Neural cell (in vitro differentiated cells): ENCODE measurements at regions not wholly inside any gene's neighbourhood (a gene's known extent, or its start where the extent isn't known, plus 50 kb on each side); places are given as distances from the start of the nearest gene placed in this dataset.

Source experiments
- H2AFZ ChIP-seq: fragments of 200-600, 300-800 bp; sonication (generic), shearing (Covaris generic); 2 replicates; pipeline ENCODE4 v1.6.0; 2014; ENCODE audit warnings: low read depth, mild to moderate bottlenecking, antibody characterized with exemption, low read length, moderate library complexity
- H3F3A ChIP-seq: fragments of 200-600 bp; shearing (Covaris generic); 2 replicates; pipeline ENCODE4 v1.6.1; 2016; ENCODE audit warnings: mild to moderate bottlenecking, moderate library complexity, mixed read lengths, antibody characterized with exemption, low read length; ENCODE audit not compliant: insufficient read depth, poor library complexity, severe bottlenecking
- H3K27ac ChIP-seq: fragments of 200-600, 300-800 bp; sonication (generic), shearing (Covaris generic); 2 replicates; pipeline ENCODE4 v1.5.1; 2014; ENCODE audit warnings: mild to moderate bottlenecking, low read length, moderate library complexity
- H3K27me3 ChIP-seq: fragments of 300-800, 200-600 bp; sonication (generic), shearing (Covaris generic); 2 replicates; pipeline ENCODE4 v1.6.0; 2014; ENCODE audit warnings: mild to moderate bottlenecking, low read depth, low read length, moderate library complexity; ENCODE audit not compliant: insufficient read depth
- H3K36me3 ChIP-seq: fragments of 300-800, 200-600 bp; sonication (generic), shearing (Covaris generic); 2 replicates; pipeline ENCODE4 v1.5.1; 2014; ENCODE audit warnings: mild to moderate bottlenecking, antibody characterized with exemption, low read length, moderate library complexity; ENCODE audit not compliant: insufficient read depth
- H3K4me2 ChIP-seq: fragments of 300-800, 200-600 bp; sonication (generic), shearing (Covaris generic); 2 replicates; pipeline ENCODE4 v1.6.0; 2014; ENCODE audit warnings: mild to moderate bottlenecking, low read length
- H3K4me3 ChIP-seq: fragments of 300-800, 200-600 bp; sonication (generic), shearing (Covaris generic); 2 replicates; pipeline ENCODE4 v1.5.1; 2014; ENCODE audit warnings: mild to moderate bottlenecking, low read length, moderate library complexity
- H3K79me2 ChIP-seq: fragments of 200-600 bp; shearing (Covaris generic); replicated peaks from 2 replicates; pipeline ENCODE4 v1.6.0; 2014; ENCODE audit warnings: mild to moderate bottlenecking, low read length, moderate library complexity; ENCODE audit not compliant: insufficient read depth
- H3K9ac ChIP-seq: fragments of 300-800, 200-600 bp; sonication (generic), shearing (Covaris generic); 2 replicates; pipeline ENCODE4 v1.6.1; 2016; ENCODE audit warnings: mild to moderate bottlenecking, low read length, mixed read lengths
- H3K9me2 ChIP-seq: fragments of 200-600 bp; shearing (Covaris generic); 2 replicates; pipeline ENCODE4 v1.6.1; 2016; ENCODE audit warnings: mild to moderate bottlenecking, low read length, mixed read lengths; ENCODE audit not compliant: insufficient read depth
- H3K9me3 ChIP-seq: fragments of 200-600, 300-800 bp; sonication (generic), shearing (Covaris generic); 2 replicates; pipeline ENCODE4 v1.6.1; 2016; ENCODE audit warnings: mild to moderate bottlenecking, mixed run types, low read length, moderate library complexity, mixed read lengths
- H4K20me1 ChIP-seq: fragments of 200-600 bp; shearing (Covaris generic); 2 replicates; pipeline ENCODE4 v1.6.1; 2016; ENCODE audit warnings: mild to moderate bottlenecking, mixed run types; ENCODE audit not compliant: insufficient read depth
- CTCF ChIP-seq: fragments of 450-650 bp; IDR thresholded peaks from 2 replicates; pipeline ENCODE4 v1.5.1; 2014; ENCODE audit warnings: antibody characterized with exemption, mild to moderate bottlenecking, moderate library complexity; ENCODE audit not compliant: poor library complexity, severe bottlenecking
- EP300 ChIP-seq: fragments of 450-650 bp; conservative IDR thresholded peaks from 2 replicates; pipeline ENCODE4 v1.6.1; 2014; ENCODE audit warnings: antibody characterized with exemption, mild to moderate bottlenecking, moderate library complexity; ENCODE audit not compliant: poor library complexity, severe bottlenecking
- EZH2 ChIP-seq: fragments of 200-600, 300-800 bp; shearing (Covaris generic), sonication (generic); IDR thresholded peaks from 2 replicates; pipeline ENCODE4 v1.6.1; 2014; ENCODE audit warnings: antibody characterized with exemption, low read length, borderline replicate concordance, mild to moderate bottlenecking; ENCODE audit not compliant: insufficient read depth, poor library complexity, severe bottlenecking
- MXI1 ChIP-seq: fragments of 450-650 bp; conservative IDR thresholded peaks from 2 replicates; pipeline ENCODE4 v1.6.1; 2014; ENCODE audit warnings: antibody characterized with exemption, mild to moderate bottlenecking; ENCODE audit not compliant: poor library complexity, severe bottlenecking
- POLR2AphosphoS5 ChIP-seq: IDR thresholded peaks from 2 replicates; pipeline ENCODE4 v1.6.1; 2012
- RAD21 ChIP-seq: fragments of 450-650 bp; conservative IDR thresholded peaks from 2 replicates; pipeline ENCODE4 v1.6.1; 2014; ENCODE audit warnings: antibody characterized with exemption, mild to moderate bottlenecking, moderate library complexity
- REST ChIP-seq: IDR thresholded peaks from 2 replicates; pipeline ENCODE4 v1.6.1; 2012; ENCODE audit warnings: borderline replicate concordance
- SMC3 ChIP-seq: fragments of 450-650 bp; conservative IDR thresholded peaks from 2 replicates; pipeline ENCODE4 v1.6.1; 2014; ENCODE audit warnings: antibody characterized with exemption, mild to moderate bottlenecking, moderate library complexity; ENCODE audit not compliant: poor library complexity
- TAF1 ChIP-seq: IDR thresholded peaks from 2 replicates; pipeline ENCODE4 v1.6.1; 2012; ENCODE audit warnings: low read depth

DNA sequence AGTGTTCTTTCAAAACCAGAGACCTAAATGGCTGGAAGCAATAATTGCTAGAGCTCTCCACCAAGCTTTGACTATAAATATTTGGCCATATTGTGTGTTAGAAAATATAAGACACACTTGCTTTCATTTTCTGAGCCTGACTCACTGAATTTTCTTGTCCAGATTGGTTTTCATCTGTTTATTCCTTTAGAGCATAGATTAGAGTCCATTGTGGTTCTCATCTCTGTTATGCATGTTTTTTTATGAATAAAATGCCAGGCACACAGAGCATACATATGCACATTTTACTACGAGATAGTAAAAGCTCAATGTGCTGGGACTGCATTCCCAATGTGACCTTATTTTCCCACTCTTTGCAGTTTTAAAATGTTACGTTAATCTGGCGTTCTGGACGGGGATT is 115.3 kb upstream of the MLIP start:
- H3K27ac ChIP-seq, result no peak overlapping the region
- no peak for TF ChIP-seq CTCF
- no peak for TF ChIP-seq EZH2
- TF ChIP-seq RAD21, result no peak
- TF ChIP-seq REST, result no peak
- no peak for TF ChIP-seq EP300
- no peaks in the 10 kb centered on the region for H3K27me3 ChIP-seq
- H3K4me2 ChIP-seq, result no peak overlapping the region
- H3K36me3 ChIP-seq, result no peaks in the 10 kb centered on the region
- no peaks in the 10 kb centered on the region for H3F3A ChIP-seq
- H3K79me2 ChIP-seq, result no peaks in the 10 kb centered on the region
- H2AFZ ChIP-seq, result no peak overlapping the region
- no peaks in the 10 kb centered on the region for H3K9me2 ChIP-seq
- no peak overlapping the region for H3K4me3 ChIP-seq
- H3K9ac ChIP-seq, result no peak overlapping the region
- H4K20me1 ChIP-seq, result no peaks in the 10 kb centered on the region
- no peaks in the 10 kb centered on the region for H3K9me3 ChIP-seq

GRCh38 chr6:53998303-53998702 is 112.9 kb upstream of the MLIP start:
- no peaks in the 10 kb centered on the region for H3K36me3 ChIP-seq
- no peak overlapping the region for H3K9ac ChIP-seq
- no peak overlapping the region for H2AFZ ChIP-seq
- no peak overlapping the region for H3K4me2 ChIP-seq
- no peak for TF ChIP-seq TAF1
- no peak for TF ChIP-seq RAD21
- TF ChIP-seq SMC3, result no peak
- TF ChIP-seq REST, result no peak
- TF ChIP-seq EP300, result no peak
- no peak for TF ChIP-seq CTCF
- TF ChIP-seq MXI1, result no peak
- TF ChIP-seq POLR2AphosphoS5, result no peak
- no peak for TF ChIP-seq EZH2
- H3F3A ChIP-seq, result no peaks in the 10 kb centered on the region
- no peaks in the 10 kb centered on the region for H3K79me2 ChIP-seq
- H4K20me1 ChIP-seq, result no peaks in the 10 kb centered on the region
- H3K27me3 ChIP-seq, result no peaks in the 10 kb centered on the region
- no peak overlapping the region for H3K4me3 ChIP-seq
- no peak overlapping the region for H3K27ac ChIP-seq
- no peaks in the 10 kb centered on the region for H3K9me3 ChIP-seq
- no peaks in the 10 kb centered on the region for H3K9me2 ChIP-seq
